Endothelial cell of umbilical vein (primary cell): ENCODE measurements at regions not wholly inside any gene's neighbourhood (a gene's known extent, or its start where the extent isn't known, plus 50 kb on each side); places are given as distances from the start of the nearest gene placed in this dataset.
A peak's percentile ranks its signal among the peaks of the same experiment; 100 is the strongest.

ENCODE experiments used
- BruUV-seq: library from RNA; stranded (reverse); fragments of 400-500 nt; replicated peaks from 2 replicates; lab custom pipeline; 2021; lab: Mats Ljungman, UMichigan
- CTCF ChIA-PET: fragments of 300-600, 350-600 bp; sonication (Branson Sonifier 250); formaldehyde crosslinking; loops from one replicate; lab custom pipeline; 2021; ENCODE audit warnings: antibody characterized with exemption, inconsistent platforms; lab: Charles Lee
- POLR2A ChIA-PET: fragments of 300-600, 350-600 bp; sonication (Branson Sonifier 250); formaldehyde crosslinking; loops from one replicate; lab custom pipeline; 2021; ENCODE audit warnings: antibody characterized with exemption, inconsistent platforms; lab: Charles Lee
- DNase-seq: peaks from one replicate; pipeline ENCODE4 v3.0.0-alpha.2; 2011; ENCODE audit warnings: low read depth, low spot score
- FAIRE-seq: peaks from 2 replicates; lab custom pipeline; 2011; peaks lifted over from hg19 to GRCh38; lab: Jason Lieb, UNC
- H2AFZ ChIP-seq: 2 replicates; pipeline ENCODE4 v1.6.0; 2012; ENCODE audit warnings: low read depth, low read length, control low read depth, inconsistent platforms
- H3K27ac ChIP-seq: 2 replicates; pipeline ENCODE4 v1.5.1; 2011; ENCODE audit warnings: low read depth, mild to moderate bottlenecking, control low read depth, low read length, moderate library complexity; ENCODE audit not compliant: insufficient read depth
- H3K27me3 ChIP-seq, 2 experiments: 2 replicates each; pipeline versions ENCODE4 v1.6.0 to v1.6.1; 2011; ENCODE audit warnings: low read length in 2 of 2, mixed read lengths in 1 of 2; ENCODE audit not compliant: control insufficient read depth in 2 of 2, insufficient read depth in 2 of 2
- H3K36me3 ChIP-seq, 2 experiments: 2 replicates in 1 of 2; 3 replicates in 1 of 2; pipeline ENCODE4 v1.5.1; 2011; ENCODE audit warnings: low read length in 2 of 2, mild to moderate bottlenecking in 1 of 2, moderate library complexity in 1 of 2; ENCODE audit not compliant: control insufficient read depth in 2 of 2, insufficient read depth in 2 of 2; ENCODE audit errors: extremely low read depth in 1 of 2
- H3K4me1 ChIP-seq: 3 replicates; pipeline ENCODE4 v1.5.1; 2011; ENCODE audit warnings: mild to moderate bottlenecking, low read length; ENCODE audit not compliant: control insufficient read depth, insufficient read depth; ENCODE audit errors: extremely low read depth
- H3K4me2 ChIP-seq: 2 replicates; pipeline ENCODE4 v1.6.1; 2011; ENCODE audit warnings: low read length, control low read depth, mixed read lengths; ENCODE audit not compliant: insufficient read depth
- H3K4me3 ChIP-seq, 3 experiments: fragments of 200-600 bp in 1 of 3; sonication (generic), shearing (Covaris generic) in 1 of 3; replicated peaks in 1 of 3; 2 replicates each; pipeline ENCODE4 v1.5.1; 2011 to 2016; ENCODE audit warnings: control low read depth in 3 of 3, low read length in 3 of 3, mild to moderate bottlenecking in 2 of 3, inconsistent platforms in 1 of 3, low read depth in 1 of 3, moderate library complexity in 1 of 3; ENCODE audit not compliant: insufficient read depth in 1 of 3
- H3K79me2 ChIP-seq: 2 replicates; pipeline ENCODE4 v1.6.0; 2012; ENCODE audit warnings: low read length, inconsistent platforms; ENCODE audit not compliant: control insufficient read depth, insufficient read depth
- H3K9ac ChIP-seq: replicated peaks from 2 replicates; pipeline ENCODE3; 2011; ENCODE audit warnings: low read length, control low read depth; ENCODE audit not compliant: insufficient read depth; ENCODE audit errors: extremely low read depth
- H3K9me1 ChIP-seq: replicated peaks from 3 replicates; pipeline ENCODE4 v1.6.0; 2011; ENCODE audit warnings: mild to moderate bottlenecking, low read length; ENCODE audit not compliant: control insufficient read depth, insufficient read depth; ENCODE audit errors: extremely low read depth
- H3K9me3 ChIP-seq: replicated peaks from 2 replicates; pipeline ENCODE4 v1.5.1; 2012; ENCODE audit warnings: low read length, inconsistent platforms; ENCODE audit not compliant: control insufficient read depth, insufficient read depth
- H4K20me1 ChIP-seq: replicated peaks from 2 replicates; pipeline ENCODE3; 2011; ENCODE audit warnings: mild to moderate bottlenecking, low read length; ENCODE audit not compliant: control insufficient read depth, insufficient read depth; ENCODE audit errors: extremely low read depth
- CTCF ChIP-seq, 2 donors: IDR thresholded peaks; 1 replicate in 1 of 2; 2 replicates in 1 of 2; pipeline ENCODE4 v1.5.1; 2011; ENCODE audit warnings: low read length in 2 of 2, mild to moderate bottlenecking in 2 of 2, moderate library complexity in 2 of 2, control low read depth in 1 of 2, inconsistent platforms in 1 of 2, low read depth in 1 of 2; ENCODE audit not compliant: insufficient read depth in 1 of 2; ENCODE audit errors: extremely low read depth in 1 of 2
- FOS ChIP-seq: IDR thresholded peaks from 2 replicates; pipeline ENCODE4 v1.6.1; 2011; ENCODE audit warnings: mild to moderate bottlenecking, low read length, moderate library complexity, borderline replicate concordance; ENCODE audit not compliant: insufficient read depth
- JUN ChIP-seq: IDR thresholded peaks from 2 replicates; pipeline ENCODE4 v1.6.1; 2011; ENCODE audit warnings: borderline replicate concordance, low read depth; ENCODE audit not compliant: insufficient read length, insufficient read depth
- MAX ChIP-seq: IDR thresholded peaks from 2 replicates; pipeline ENCODE4 v1.6.1; 2011; ENCODE audit not compliant: insufficient read depth, insufficient read length
- MYC ChIP-seq: IDR thresholded peaks from one replicate; pipeline ENCODE4 v1.6.1; 2011; ENCODE audit warnings: mild to moderate bottlenecking, low read depth, low read length
- POLR2AphosphoS5 ChIP-seq: IDR thresholded peaks from 2 replicates; pipeline ENCODE4 v1.6.1; 2012; ENCODE audit warnings: low read depth, mild to moderate bottlenecking, control low read depth, low read length, moderate library complexity; ENCODE audit not compliant: insufficient read depth
- dilution Hi-C: fragments of 300-500 bp; cut with MboI; formaldehyde crosslinking; loops from one replicate; pipeline ENCODE4 v1.15.0; 2019; ENCODE audit warnings: low sequenced_read_pairs; ENCODE audit not compliant: extremely low pct_ligation_motif_present
- intact Hi-C: fragments of 100-400 bp; cut with micrococcal nuclease; formaldehyde crosslinking; loops from one replicate; pipeline ENCODE4 v1.10.0; 2022

- POLR2A ChIA-PET: no interaction called here
Measured at GRCh38 chr2:236985761-236986339, 99.8 kb upstream of the COPS8 start.

More at GRCh38 chr2:236985761-236986339, 99.8 kb upstream of the COPS8 start:
- Histone ChIP-seq H2AFZ (no peak overlapping the region), H3K9ac (no peak overlapping the region), H4K20me1 (no peaks in the 10 kb centered on the region), H3K4me3 (no peak overlapping the region), H3K27ac (no peak overlapping the region), H3K4me2 (no peak overlapping the region), H3K36me3 (no peaks in the 10 kb centered on the region), H3K9me1 (no peaks in the 10 kb centered on the region), H3K9me3 (no peaks in the 10 kb centered on the region), H3K27me3 (peaks cover 0 to 2% of the 10 kb centered on the region in 2 experiments), H3K4me1 (no peaks in the 10 kb centered on the region), H3K79me2 (no peaks in the 10 kb centered on the region)
- intact Hi-C loops: no loop called here
- CTCF ChIA-PET: interaction anchor here (0.8 to 1.2 kb wide), 2 partner anchors 12 to 15 kb away, joined by 3 read pairs; no protein-coding TSS in a partner anchor
- BruUV-seq: no TSS peak
- dilution Hi-C loops: no loop called here
- TF ChIP-seq FOS (no peak), CTCF (IDR thresholded peaks at IDR 0.05; ENCODE audit: extremely low read depth in 1 of 2, insufficient read depth in 1 of 2, low read depth in 1 of 2, low read length in 2 of 2) (no peak), POLR2AphosphoS5 (no peak), MAX (no peak), JUN (no peak), MYC (no peak)
- FAIRE-seq: no peak
- DNase-seq: peak; percentile 19
